CD4-positive, alpha-beta T cell treated with Interleukin-6 at 100 ng/mL for 8 hours (primary cell): ENCODE measurements at regions not wholly inside any gene's neighbourhood (a gene's known extent, or its start where the extent isn't known, plus 50 kb on each side); places are given as distances from the start of the nearest gene placed in this dataset.

Experiments used
- DNase-seq: peaks from one replicate; pipeline ENCODE4 v3.0.0-alpha.2; 2020; ENCODE audit warnings: mixed read lengths, low spot score

DNA sequence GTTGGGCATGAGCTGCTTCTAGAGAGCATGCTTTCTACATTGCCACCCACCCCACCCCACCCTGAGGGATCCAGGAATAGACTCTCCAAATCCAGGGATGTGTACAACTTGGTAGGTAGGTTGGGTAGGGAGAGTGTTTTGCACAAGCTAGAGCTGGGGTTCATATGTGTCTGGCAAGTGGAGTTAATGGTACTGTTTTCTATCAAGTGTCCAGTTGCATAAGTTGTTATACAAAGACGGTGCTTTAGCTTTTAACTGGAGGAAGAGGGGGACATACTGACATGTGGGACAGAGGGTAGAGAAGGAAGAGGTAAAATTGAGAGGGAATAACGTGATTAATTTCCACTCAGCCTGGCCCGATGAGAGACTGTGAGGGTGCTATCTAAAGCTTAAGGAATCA is 51.0 kb upstream of the TNC start:
- no peak for DNase-seq

- no peak for DNase-seq
These were observed 52.6 kb upstream of the TNC start for GRCh38 chr9:115170358-115171073.

GRCh38 chr9:115171921-115172388 is 54.0 kb upstream of the TNC start:
- no peak for DNase-seq

DNA sequence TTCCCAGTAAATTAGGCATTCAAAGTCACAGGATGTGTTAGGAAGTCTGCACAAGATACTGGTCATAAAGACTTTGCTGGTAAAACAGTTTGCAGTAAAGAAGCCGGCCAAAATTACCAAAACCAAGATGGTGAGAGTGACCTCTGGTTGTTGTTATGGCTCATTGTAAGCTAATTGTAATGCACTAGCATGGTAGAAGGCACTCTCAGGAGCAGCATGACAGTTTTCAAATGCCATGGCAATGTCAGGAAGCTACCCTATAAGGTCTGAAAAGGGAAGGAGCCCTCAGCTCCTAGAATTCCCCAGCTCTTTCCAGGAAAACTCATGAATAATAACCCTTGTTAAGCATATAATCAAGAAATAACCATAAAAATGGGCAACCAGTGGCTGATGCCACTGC is 64.3 kb upstream of the TNC start:
- no peak for DNase-seq

DNA sequence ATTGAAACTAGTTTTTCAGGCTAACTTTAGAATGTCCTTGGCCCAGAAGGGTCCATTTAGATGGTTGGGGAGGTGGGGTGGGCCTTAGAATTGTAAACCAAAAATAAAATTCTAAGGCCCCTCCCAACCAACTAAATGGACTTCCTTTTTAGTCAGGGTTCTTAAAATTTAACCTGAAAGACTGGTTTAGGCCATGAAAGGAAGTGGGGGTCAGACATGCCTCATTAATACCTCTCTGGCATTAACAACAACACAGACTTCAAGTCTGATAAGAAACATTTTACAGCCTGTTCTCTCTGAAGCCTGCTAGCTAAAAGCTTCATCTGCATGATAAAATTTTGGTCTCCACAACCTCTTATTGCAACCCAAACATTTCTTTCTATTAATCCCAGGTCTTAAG is 65.5 kb upstream of the TNC start:
- no peak for DNase-seq

- DNase-seq, result no peak
These were observed 71.7 kb upstream of the TNC start for GRCh38 chr9:115189686-115190085.

DNA sequence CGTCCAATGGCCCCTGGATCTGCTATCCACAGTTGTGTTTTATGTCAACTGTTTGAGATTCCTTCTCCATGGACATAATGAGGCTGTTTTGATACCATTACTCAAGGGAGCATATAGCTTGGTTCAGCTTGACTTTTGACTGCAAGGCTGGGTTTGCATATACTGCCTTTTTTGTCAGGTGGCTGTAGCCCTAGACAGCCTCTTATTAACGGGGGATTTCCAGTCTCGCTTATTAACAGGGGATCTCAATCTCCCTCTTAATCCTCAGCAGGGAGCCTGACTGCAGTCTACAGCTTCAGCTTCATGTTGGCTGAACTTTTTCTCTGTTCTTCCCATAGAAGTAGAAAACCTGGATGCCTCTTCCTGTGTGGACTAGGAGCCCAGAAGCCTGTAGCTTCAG is 73.7 kb upstream of the TNC start:
- DNase-seq, result no peak

DNA sequence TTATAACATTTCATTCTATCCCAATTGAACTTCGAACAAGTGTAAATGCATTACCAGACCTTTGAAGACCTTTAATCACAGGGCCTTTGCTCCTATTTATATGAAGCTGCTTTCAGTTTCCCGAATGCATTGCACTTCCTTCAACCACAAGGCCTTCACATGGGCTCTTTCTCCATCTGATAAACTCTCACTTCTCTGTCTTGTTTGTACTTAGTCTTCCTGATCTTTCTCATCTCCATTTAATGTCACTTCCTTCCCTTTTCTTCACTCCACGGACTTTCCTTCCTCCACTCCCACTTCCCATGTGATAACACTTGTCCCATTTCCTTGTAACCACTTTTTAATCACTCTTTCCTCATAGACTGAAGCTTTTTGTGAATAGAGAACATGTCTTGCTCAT is 74.3 kb upstream of the TNC start:
- no peak for DNase-seq

GRCh38 chr9:115192835-115193525 is 75.0 kb upstream of the TNC start:
- DNase-seq, result no peak

DNA sequence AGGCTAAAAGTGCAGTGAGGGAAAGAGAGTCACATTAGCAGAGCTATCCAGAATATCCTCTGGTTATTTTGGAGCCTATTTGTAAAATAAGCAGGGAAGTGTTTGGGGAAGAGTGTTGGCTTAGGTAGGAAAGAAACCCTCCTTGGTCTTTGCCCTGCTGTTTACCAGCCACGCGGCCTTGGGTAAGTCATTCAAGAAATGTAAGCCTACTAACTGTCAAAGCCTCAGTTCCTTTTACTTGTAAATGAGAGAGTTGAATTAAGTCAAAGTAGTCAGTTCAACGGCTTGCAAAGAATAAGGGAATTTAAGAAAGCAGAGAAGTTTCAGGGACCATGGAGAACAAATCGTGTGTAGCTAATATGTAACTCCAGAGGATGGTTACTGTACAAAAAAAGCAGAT is 75.8 kb upstream of the TNC start:
- DNase-seq, result no peak

- no peak for DNase-seq
These were observed 76.3 kb upstream of the TNC start for GRCh38 chr9:115194216-115194615.

DNA sequence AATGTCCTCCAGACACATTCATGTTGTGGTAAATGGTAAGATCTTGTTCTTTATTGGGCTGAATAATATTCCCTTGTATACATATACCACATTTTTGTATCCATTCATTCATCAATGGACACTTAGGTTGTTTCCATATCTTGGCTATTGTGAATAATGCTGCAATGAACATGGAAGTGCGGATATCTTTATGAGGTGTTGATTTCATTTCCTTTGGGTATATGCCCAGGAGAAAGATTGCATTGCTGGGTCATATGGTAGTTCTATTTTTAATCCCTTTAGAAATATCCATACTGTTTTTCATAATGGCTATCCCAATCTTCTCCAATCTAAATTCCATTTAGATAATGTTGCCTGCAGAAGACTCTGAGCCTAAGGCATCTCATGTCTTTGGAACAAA is 78.0 kb upstream of the TNC start:
- no peak for DNase-seq

DNA sequence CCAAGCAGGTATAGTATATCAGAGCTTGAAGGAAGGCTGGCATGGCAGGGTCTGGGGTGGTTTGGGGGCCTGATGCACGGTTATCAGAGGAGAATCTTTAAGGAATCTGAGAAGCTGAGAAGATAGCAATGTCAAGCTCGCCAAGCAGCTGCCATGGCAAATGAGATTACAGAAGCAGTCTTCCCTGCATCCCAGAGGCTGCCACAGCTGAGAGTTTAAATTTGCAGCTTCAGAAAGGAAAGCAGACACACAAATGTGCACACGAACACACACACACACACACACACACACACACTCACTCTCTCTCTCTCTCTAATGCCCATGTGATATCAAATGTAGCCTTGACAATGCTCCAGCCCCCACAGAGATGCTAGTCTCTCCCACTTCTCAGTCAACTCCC is 79.0 kb upstream of the TNC start:
- no peak for DNase-seq

DNA sequence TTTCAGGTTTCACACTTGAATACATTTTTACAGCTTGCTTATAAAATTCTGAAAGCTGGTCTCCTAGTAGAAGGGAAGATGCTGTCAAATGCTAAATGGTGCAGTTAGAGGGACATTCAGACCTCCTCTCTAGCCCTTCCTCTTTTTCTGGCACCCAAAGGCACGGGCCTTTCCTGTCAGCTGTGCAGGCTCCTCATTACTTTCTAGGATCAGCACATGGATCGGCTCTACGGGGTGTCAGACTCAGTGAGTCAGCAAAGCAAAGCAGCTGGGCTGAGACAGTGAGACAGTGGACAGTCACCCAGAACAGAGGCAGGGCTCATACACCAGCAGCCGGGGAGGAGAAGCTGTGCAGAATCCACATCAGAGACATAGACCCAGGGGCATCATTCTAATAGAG is 80.0 kb upstream of the TNC start:
- no peak for DNase-seq

- no peak for DNase-seq
These were observed 83.0 kb upstream of the TNC start for GRCh38 chr9:115200711-115201505.

- DNase-seq, result no peak
These were observed 84.2 kb upstream of the TNC start for GRCh38 chr9:115202181-115202580.

GRCh38 chr9:115202960-115203751 is 85.2 kb upstream of the TNC start:
- DNase-seq, result no peak

DNA sequence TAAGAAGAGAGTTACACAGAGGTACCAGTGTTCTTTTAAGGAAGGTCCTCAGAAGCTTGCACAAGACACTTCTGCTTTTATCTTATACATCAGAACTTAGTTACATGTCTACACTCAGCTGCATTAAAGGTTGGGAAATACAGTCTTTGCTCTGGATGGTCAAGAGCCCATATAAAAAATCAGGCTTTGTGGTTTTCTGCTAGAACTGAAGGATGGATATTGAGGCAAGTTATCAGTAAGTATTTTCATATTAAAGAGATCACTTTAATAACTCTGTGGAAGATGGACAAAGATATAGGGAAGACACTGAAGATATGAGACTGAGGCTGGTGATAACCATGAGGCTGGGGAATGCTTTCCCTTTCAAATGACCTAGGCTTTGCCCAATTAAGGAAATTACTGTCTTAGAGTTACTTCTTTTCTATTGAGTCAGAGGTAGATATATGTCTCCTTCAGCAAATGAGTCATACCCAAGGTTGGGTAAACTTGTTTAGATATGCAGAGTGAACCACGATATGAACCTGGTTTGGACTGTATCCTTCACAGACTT is 87.0 kb upstream of the TNC start:
- DNase-seq, result no peak

DNA sequence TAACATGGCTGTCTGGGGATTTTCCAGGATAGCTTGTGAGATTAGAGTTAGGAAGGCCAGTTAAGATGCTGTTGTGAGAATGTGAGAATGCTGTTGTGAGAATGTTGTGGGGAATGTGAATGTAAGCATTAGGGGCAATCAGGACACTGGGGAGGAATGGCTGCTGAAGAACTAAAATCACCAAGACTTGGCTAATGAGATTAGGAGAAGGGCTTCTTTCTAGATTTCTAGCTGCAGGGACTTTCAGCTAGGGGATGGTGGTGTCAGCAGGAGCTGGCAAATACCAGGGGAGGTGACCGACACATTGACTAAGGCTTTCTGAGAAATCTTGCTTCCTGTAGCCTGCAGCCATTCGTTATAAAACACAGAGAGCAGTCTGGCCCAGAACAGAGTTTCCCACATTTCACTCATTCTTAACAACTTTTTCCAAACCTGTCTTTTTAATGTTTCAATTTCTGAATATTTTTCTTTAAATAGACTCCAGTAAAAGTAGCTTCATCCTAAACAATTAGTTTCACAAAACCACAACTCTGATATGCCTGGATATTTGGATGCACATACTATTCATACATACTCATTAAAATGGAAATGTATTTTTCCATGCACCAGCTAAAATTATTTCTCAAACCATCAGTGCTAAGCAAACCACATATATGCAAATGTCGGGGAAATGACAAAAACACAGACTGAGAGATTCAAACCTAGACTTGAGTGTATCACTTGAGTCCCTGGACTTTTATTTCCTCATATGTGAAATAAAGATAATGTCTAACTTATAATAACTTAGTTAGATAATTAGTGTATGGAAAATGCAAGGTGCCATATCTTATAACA is 89.3 kb upstream of the TNC start:
- DNase-seq, result no peak

- no peak for DNase-seq
These were observed 90.5 kb upstream of the TNC start for GRCh38 chr9:115208501-115208900.
